IMR-90 (cell line): ENCODE measurements at regions not wholly inside any gene's neighbourhood (a gene's known extent, or its start where the extent isn't known, plus 50 kb on each side); places are given as distances from the start of the nearest gene placed in this dataset.

ENCODE experiments used
- ATAC-seq: fragments of 200-7000 bp; cut with Tn5 transposase; 2 replicates; pipeline ENCODE4 v1.9.1; 2020; ENCODE audit warnings: low read depth, mild to moderate bottlenecking, moderate library complexity
- BruUV-seq: library from RNA; stranded (reverse); fragments of 400-500 nt; replicated peaks from 2 replicates; lab custom pipeline; 2021; lab: Mats Ljungman, UMichigan
- CTCF ChIA-PET: fragments of 300-600 bp; formaldehyde crosslinking; extraction: SDS; loops from one replicate; lab custom pipeline; 2021; ENCODE audit warnings: antibody characterized with exemption; lab: Yijun Ruan, JAX
- POLR2A ChIA-PET: fragments of 300-600 bp; sonication (Branson Sonifier 250); formaldehyde crosslinking; loops from one replicate; lab custom pipeline; 2022; ENCODE audit warnings: antibody characterized with exemption; ENCODE audit not compliant: unreplicated experiment; lab: Charles Lee
- DNase-seq: peaks from one replicate; pipeline ENCODE4 v3.0.0; 2013
- H2AFZ ChIP-seq: replicated peaks from 2 replicates; pipeline ENCODE3; 2013; ENCODE audit warnings: low read length, mild to moderate bottlenecking; ENCODE audit not compliant: poor library complexity
- H2AK5ac ChIP-seq: 2 replicates; pipeline ENCODE4 v1.6.1; 2013; ENCODE audit warnings: low read depth, low read length, inconsistent platforms
- H2AK9ac ChIP-seq: replicated peaks from 2 replicates; pipeline ENCODE3; 2013; ENCODE audit warnings: mild to moderate bottlenecking, low read depth, low read length, moderate library complexity; ENCODE audit not compliant: poor library complexity
- H2BK120ac ChIP-seq: 2 replicates; pipeline ENCODE4 v1.6.1; 2013; ENCODE audit warnings: low read depth, low read length, inconsistent platforms
- H2BK15ac ChIP-seq: 3 replicates; pipeline ENCODE4 v1.6.1; 2013; ENCODE audit warnings: low read depth, low read length, inconsistent platforms
- H2BK20ac ChIP-seq: 2 replicates; pipeline ENCODE4 v1.6.1; 2013; ENCODE audit warnings: low read depth, mild to moderate bottlenecking, inconsistent platforms, low read length, moderate library complexity
- H2BK5ac ChIP-seq: 2 replicates; pipeline ENCODE4 v1.6.1; 2013; ENCODE audit warnings: mild to moderate bottlenecking, low read depth, low read length, inconsistent platforms; ENCODE audit not compliant: poor library complexity, severe bottlenecking
- H3K14ac ChIP-seq: replicated peaks from 2 replicates; pipeline ENCODE4 v1.6.1; 2013; ENCODE audit warnings: low read depth, low read length, inconsistent platforms
- H3K18ac ChIP-seq: 2 replicates; pipeline ENCODE4 v1.6.1; 2013; ENCODE audit warnings: low read depth, low read length, control low read depth
- H3K23ac ChIP-seq: 2 replicates; pipeline ENCODE4 v1.6.1; 2013; ENCODE audit warnings: low read depth, low read length, inconsistent platforms
- H3K27ac ChIP-seq: 2 replicates; pipeline ENCODE4 v1.5.1; 2013; ENCODE audit warnings: mild to moderate bottlenecking, control low read depth, low read length; ENCODE audit not compliant: insufficient read depth
- H3K27me3 ChIP-seq: 2 replicates; pipeline ENCODE4 v1.6.1; 2013; ENCODE audit warnings: low read length; ENCODE audit not compliant: control insufficient read depth, insufficient read depth
- H3K36me3 ChIP-seq: 2 replicates; pipeline ENCODE4 v1.6.1; 2013; ENCODE audit warnings: low read length, mixed read lengths; ENCODE audit not compliant: control insufficient read depth, insufficient read depth
- H3K4ac ChIP-seq: 2 replicates; pipeline ENCODE4 v1.6.1; 2013; ENCODE audit warnings: low read depth, low read length, inconsistent platforms
- H3K4me1 ChIP-seq: 2 replicates; pipeline ENCODE4 v1.6.1; 2013; ENCODE audit warnings: low read length, mixed read lengths; ENCODE audit not compliant: control insufficient read depth, insufficient read depth
- H3K4me2 ChIP-seq: 2 replicates; pipeline ENCODE4 v1.6.1; 2013; ENCODE audit warnings: low read depth, mild to moderate bottlenecking, control low read depth, low read length, moderate library complexity
- H3K4me3 ChIP-seq: 2 replicates; pipeline ENCODE4 v1.5.1; 2013; ENCODE audit warnings: low read depth, mild to moderate bottlenecking, control low read depth, low read length, moderate library complexity; ENCODE audit not compliant: insufficient read depth
- H3K56ac ChIP-seq: 2 replicates; pipeline ENCODE4 v1.6.1; 2013; ENCODE audit warnings: low read length, inconsistent platforms; ENCODE audit not compliant: insufficient read depth; ENCODE audit errors: extremely low read depth
- H3K79me1 ChIP-seq, 2 experiments: 2 replicates each; pipeline ENCODE4 v1.6.1; 2013; ENCODE audit warnings: low read length in 2 of 2, inconsistent platforms in 1 of 2, low read depth in 1 of 2
- H3K9ac ChIP-seq: 2 replicates; pipeline ENCODE4 v1.6.1; 2013; ENCODE audit warnings: low read depth, low read length, control low read depth
- H3K9me1 ChIP-seq: 2 replicates; pipeline ENCODE4 v1.6.1; 2013; ENCODE audit warnings: low read length, inconsistent platforms; ENCODE audit not compliant: insufficient read depth
- H3K9me3 ChIP-seq: 2 replicates; pipeline ENCODE4 v1.6.1; 2013; ENCODE audit warnings: low read length; ENCODE audit not compliant: control insufficient read depth, insufficient read depth
- H4K20me1 ChIP-seq: 2 replicates; pipeline ENCODE4 v1.6.1; 2013; ENCODE audit warnings: low read length, inconsistent platforms; ENCODE audit not compliant: insufficient read depth
- H4K5ac ChIP-seq: 2 replicates; pipeline ENCODE4 v1.6.1; 2013; ENCODE audit warnings: mild to moderate bottlenecking, low read depth, low read length, control low read depth
- H4K8ac ChIP-seq, 2 experiments: 2 replicates each; pipeline ENCODE4 v1.6.1; 2013; ENCODE audit warnings: low read depth in 2 of 2, low read length in 2 of 2, control low read depth in 1 of 2, inconsistent platforms in 1 of 2
- H4K91ac ChIP-seq: 2 replicates; pipeline ENCODE4 v1.6.1; 2013; ENCODE audit warnings: low read depth, low read length, inconsistent platforms; ENCODE audit not compliant: insufficient read depth
- MAZ ChIP-seq: IDR thresholded peaks from 2 replicates; pipeline ENCODE4 v1.6.1; 2012; ENCODE audit warnings: low read depth, mild to moderate bottlenecking, low read length, improper control_type of control experiment, moderate library complexity, borderline replicate concordance
- MXI1 ChIP-seq: IDR thresholded peaks from 2 replicates; pipeline ENCODE4 v1.6.1; 2012; ENCODE audit warnings: low read depth, mild to moderate bottlenecking, low read length, moderate library complexity, borderline replicate concordance
- RFX5 ChIP-seq: IDR thresholded peaks from 2 replicates; pipeline ENCODE4 v1.8.0; 2012; ENCODE audit warnings: low read depth, mild to moderate bottlenecking, low read length, moderate library complexity
- WGBS, 2 experiments: methylation state at CpG; one replicate each; pipeline versions ENCODE4 v1.1.5 to v1.1.7; 2013; ENCODE audit warnings: missing lambda C conversion rate in 2 of 2; ENCODE audit not compliant: insufficient read length in 1 of 2; ENCODE audit errors: extremely low coverage in 2 of 2; 5-methylcytosine and 5-hydroxymethylcytosine counted together
- dilution Hi-C: fragments of 300-500 bp; cut with HindIII; formaldehyde crosslinking; loops from one replicate; pipeline ENCODE4 v1.14.3; 2018; ENCODE audit warnings: low sequenced_read_pairs; ENCODE audit not compliant: unreplicated experiment
- in situ Hi-C: fragments of 300-500 bp; cut with MboI; formaldehyde crosslinking; loops from 3 replicates; pipeline ENCODE4 v1.14.3; 2019; ENCODE audit warnings: low sequenced_read_pairs, inconsistent platforms, mixed read lengths
- intact Hi-C: fragments of 100-400 bp; cut with micrococcal nuclease; formaldehyde crosslinking; loops from 2 replicates; pipeline ENCODE4 v1.10.0; 2022

GRCh38 chr5:87836696-87837095 lies 424.0 kb upstream of the CCNH start:
- WGBS, 2 experiments, result no CpG with 5 or more reads among the region's 1 CpG
- H3K4ac ChIP-seq, result no peak overlapping the region
- H3K36me3 ChIP-seq, result no peaks in the 10 kb centered on the region
- ChIA-PET CTCF (no interaction called here), POLR2A (no interaction called here)
- H2BK5ac ChIP-seq, result no peak overlapping the region
- peaks cover 12% of the 10 kb centered on the region; the same call in 1 of the 2 replicates for H3K9me3 ChIP-seq
- TF ChIP-seq RFX5 (no peak), MAZ (no peak), MXI1 (no peak)
- no TSS peak for BruUV-seq
- H3K56ac ChIP-seq, result no peak overlapping the region
- H2AK9ac ChIP-seq, result no peak overlapping the region
- no peak overlapping the region for H3K27ac ChIP-seq
- no peaks in the 10 kb centered on the region for H3K9me1 ChIP-seq
- no peak overlapping the region for H2BK120ac ChIP-seq
- H3K4me2 ChIP-seq, result no peak overlapping the region
- H3K23ac ChIP-seq, result no peak overlapping the region
- no peak overlapping the region for H4K91ac ChIP-seq
- in situ Hi-C loops (no loop called here), dilution Hi-C loops (no loop called here), intact Hi-C loops (no loop called here)
- H4K20me1 ChIP-seq, result no peaks in the 10 kb centered on the region
- no peaks in the 10 kb centered on the region for H3K4me1 ChIP-seq
- H4K5ac ChIP-seq, result no peak overlapping the region
- H4K8ac ChIP-seq, result no peak overlapping the region
- ATAC-seq (no peak), DNase-seq (no peak)
- H3K27me3 ChIP-seq, result no peaks in the 10 kb centered on the region
- no peak overlapping the region for H2BK15ac ChIP-seq
- H3K9ac ChIP-seq, result no peak overlapping the region
- H2AK5ac ChIP-seq, result no peak overlapping the region
- H2AFZ ChIP-seq, result no peak overlapping the region
- H3K18ac ChIP-seq, result no peak overlapping the region
- no peaks in the 10 kb centered on the region for H3K79me1 ChIP-seq
- H2BK20ac ChIP-seq, result no peak overlapping the region
- no peak overlapping the region for H3K14ac ChIP-seq
- no peak overlapping the region for H3K4me3 ChIP-seq
